GM10266 (cell line): ENCODE measurements at regions not wholly inside any gene's neighbourhood (a gene's known extent, or its start where the extent isn't known, plus 50 kb on each side); places are given as distances from the start of the nearest gene placed in this dataset.

Experiments used
- DNase-seq: peaks from one replicate; pipeline ENCODE4 v3.0.0; 2012; ENCODE audit errors: extremely low spot score
- CTCF ChIP-seq: IDR thresholded peaks from 2 replicates; pipeline ENCODE4 v1.5.1; 2012; ENCODE audit warnings: mild to moderate bottlenecking, low read depth; ENCODE audit not compliant: control insufficient read depth, insufficient read depth; ENCODE audit errors: missing control alignments

GRCh38 chr1:93774707-93775106, 93.1 kb upstream of the BCAR3 start:
- no peak for DNase-seq
- no peak for TF ChIP-seq CTCF

GRCh38 chr1:93773049-93773838, 91.6 kb upstream of the BCAR3 start:
- no peak for TF ChIP-seq CTCF
- DNase-seq, result no peak

GRCh38 chr1:93771843-93772242, 90.2 kb upstream of the BCAR3 start:
- no peak for DNase-seq
- TF ChIP-seq CTCF, result no peak

- no peak for DNase-seq
- no peak for TF ChIP-seq CTCF
Observed at GRCh38 chr1:93770640-93771039, 89.0 kb upstream of the BCAR3 start.

GRCh38 chr1:93769777-93770176, 88.1 kb upstream of the BCAR3 start:
- no peak for TF ChIP-seq CTCF
- no peak for DNase-seq

GRCh38 chr1:93768380-93768863, 86.8 kb upstream of the BCAR3 start:
- no peak for TF ChIP-seq CTCF
- no peak for DNase-seq

- no peak for TF ChIP-seq CTCF
- DNase-seq, result no peak
Observed at GRCh38 chr1:93766451-93766850, 84.8 kb upstream of the BCAR3 start.
